ENCODE measurements at regions not wholly inside any gene's neighbourhood (a gene's known extent, or its start where the extent isn't known, plus 50 kb on each side); places are given as distances from the start of the nearest gene placed in this dataset.

GRCh38 chr4:59655996-59656395 lies 1544.1 kb upstream of the ADGRL3 start:
- BruUV-seq (replicated peaks) = no TSS peak
- peaks cover 6% of the 10 kb centered on the region for H3K9me3 ChIP-seq (ENCODE audit: low read depth, low read length, poor library complexity, severe bottlenecking)
- no peak overlapping the region for H3K27ac ChIP-seq (ENCODE audit: low read depth, low read length, poor library complexity, severe bottlenecking)
- no peaks in the 10 kb centered on the region for H3K27me3 ChIP-seq (replicated peaks; ENCODE audit: insufficient read depth, low read depth, low read length, poor library complexity)
- no peaks in the 10 kb centered on the region for H3K36me3 ChIP-seq (ENCODE audit: insufficient read depth, low read length, poor library complexity, severe bottlenecking)
- no peak for TF ChIP-seq CTCF (conservative IDR thresholded peaks at IDR 0.05; ENCODE audit: low read depth, low read length)
- no peak for TF ChIP-seq EZH2 (IDR thresholded peaks at IDR 0.05; ENCODE audit: borderline replicate concordance, low read depth, low read length, poor library complexity, severe bottlenecking)
- no peaks in the 10 kb centered on the region for H3K4me1 ChIP-seq (ENCODE audit: insufficient read depth, low read length, poor library complexity, severe bottlenecking)
- ChIA-PET POLR2A (ENCODE audit: low non-redundant PET) (no interaction called here), CTCF (no interaction called here)
- intact Hi-C loops (cut with micrococcal nuclease; ENCODE audit: unreplicated experiment) = no loop called here
- DNase-seq (ENCODE audit: low spot score) = no peak
- H3K4me3 ChIP-seq (ENCODE audit: low read depth, low read length, poor library complexity, severe bottlenecking) = no peak overlapping the region

- POLR2A ChIA-PET (ENCODE audit: low non-redundant PET) = no interaction called here
- Histone ChIP-seq H3K4me1 (ENCODE audit: insufficient read depth, low read length, poor library complexity, severe bottlenecking) (no peaks in the 10 kb centered on the region), H3K27ac (ENCODE audit: low read depth, low read length, poor library complexity, severe bottlenecking) (no peak overlapping the region), H3K27me3 (replicated peaks; ENCODE audit: insufficient read depth, low read depth, low read length, poor library complexity) (no peaks in the 10 kb centered on the region), H3K9me3 (ENCODE audit: low read depth, low read length, poor library complexity, severe bottlenecking) (no peaks in the 10 kb centered on the region), H3K4me3 (ENCODE audit: low read depth, low read length, poor library complexity, severe bottlenecking) (no peak overlapping the region), H3K36me3 (ENCODE audit: insufficient read depth, low read length, poor library complexity, severe bottlenecking) (no peaks in the 10 kb centered on the region)
- no TSS peak for BruUV-seq (replicated peaks)
- intact Hi-C loops (cut with micrococcal nuclease; ENCODE audit: unreplicated experiment) = no loop called here
- DNase-seq (ENCODE audit: low spot score) = no peak
- TF ChIP-seq EZH2 (IDR thresholded peaks at IDR 0.05; ENCODE audit: borderline replicate concordance, low read depth, low read length, poor library complexity, severe bottlenecking) (no peak), CTCF (conservative IDR thresholded peaks at IDR 0.05; ENCODE audit: low read depth, low read length) (no peak)
- CTCF ChIA-PET = no interaction called here
Measured at GRCh38 chr4:59664771-59665170, 1535.4 kb upstream of the ADGRL3 start.

GRCh38 chr4:59666645-59667044 lies 1533.5 kb upstream of the ADGRL3 start:
- no peak for DNase-seq (ENCODE audit: low spot score)
- Histone ChIP-seq H3K4me3 (ENCODE audit: low read depth, low read length, poor library complexity, severe bottlenecking) (no peak overlapping the region), H3K27ac (ENCODE audit: low read depth, low read length, poor library complexity, severe bottlenecking) (no peak overlapping the region), H3K4me1 (ENCODE audit: insufficient read depth, low read length, poor library complexity, severe bottlenecking) (no peaks in the 10 kb centered on the region), H3K27me3 (replicated peaks; ENCODE audit: insufficient read depth, low read depth, low read length, poor library complexity) (no peaks in the 10 kb centered on the region), H3K9me3 (ENCODE audit: low read depth, low read length, poor library complexity, severe bottlenecking) (no peaks in the 10 kb centered on the region), H3K36me3 (ENCODE audit: insufficient read depth, low read length, poor library complexity, severe bottlenecking) (no peaks in the 10 kb centered on the region)
- no TSS peak for BruUV-seq (replicated peaks)
- ChIA-PET CTCF (no interaction called here), POLR2A (ENCODE audit: low non-redundant PET) (no interaction called here)
- TF ChIP-seq CTCF (conservative IDR thresholded peaks at IDR 0.05; ENCODE audit: low read depth, low read length) (no peak), EZH2 (IDR thresholded peaks at IDR 0.05; ENCODE audit: borderline replicate concordance, low read depth, low read length, poor library complexity, severe bottlenecking) (no peak)
- intact Hi-C loops (cut with micrococcal nuclease; ENCODE audit: unreplicated experiment) = no loop called here
